ENCODE measurements at regions not wholly inside any gene's neighbourhood (a gene's known extent, or its start where the extent isn't known, plus 50 kb on each side); places are given as distances from the start of the nearest gene placed in this dataset.

- H3F3A ChIP-seq (ENCODE audit: insufficient read depth, low read length), result no peaks in the 10 kb centered on the region
- H3K27me3 ChIP-seq (replicated peaks; ENCODE audit: insufficient read depth, low read length), result no peaks in the 10 kb centered on the region
- no peak overlapping the region for H3K9ac ChIP-seq (ENCODE audit: low read length)
- H3K9me3 ChIP-seq (replicated peaks; ENCODE audit: insufficient read depth, low read length), result no peaks in the 10 kb centered on the region
- no peak overlapping the region for H3K27ac ChIP-seq (ENCODE audit: low read length)
- no peaks in the 10 kb centered on the region for H3K9me2 ChIP-seq (replicated peaks; ENCODE audit: insufficient read depth, low read length)
- H4K20me1 ChIP-seq (ENCODE audit: insufficient read depth, low read length), result no peaks in the 10 kb centered on the region
- TF ChIP-seq CTCF (IDR thresholded peaks at IDR 0.05; ENCODE audit: low read length), result no peak
- TF ChIP-seq EZH2 (optimal IDR thresholded peaks at IDR 0.05; ENCODE audit: low read depth, low read length), result no peak
- TF ChIP-seq EZH2phosphoT487 (IDR thresholded peaks at IDR 0.05; ENCODE audit: low read length), result no peak
- H2AFZ ChIP-seq (ENCODE audit: low read length), result no peak overlapping the region
- H3K4me2 ChIP-seq (ENCODE audit: low read depth, low read length), result no peak overlapping the region
- no peak for DNase-seq
- no peaks in the 10 kb centered on the region for H3K79me2 ChIP-seq (ENCODE audit: low read length)
- H3K4me1 ChIP-seq (ENCODE audit: low read length), result no peaks in the 10 kb centered on the region
- no peak overlapping the region for H3K4me3 ChIP-seq (ENCODE audit: low read length)
- no peaks in the 10 kb centered on the region for H3K36me3 ChIP-seq (replicated peaks; ENCODE audit: insufficient read depth, low read length)
Measured at GRCh38 chr22:26732284-26732683, 74.9 kb downstream of the MIAT start.

- H3K9me3 ChIP-seq (replicated peaks; ENCODE audit: insufficient read depth, low read length), result no peaks in the 10 kb centered on the region
- no peak for DNase-seq
- H3K9ac ChIP-seq (ENCODE audit: low read length), result no peak overlapping the region
- H3K79me2 ChIP-seq (ENCODE audit: low read length), result no peaks in the 10 kb centered on the region
- H3K27ac ChIP-seq (ENCODE audit: low read length), result no peak overlapping the region
- no peak overlapping the region for H3K4me2 ChIP-seq (ENCODE audit: low read depth, low read length)
- no peaks in the 10 kb centered on the region for H3F3A ChIP-seq (ENCODE audit: insufficient read depth, low read length)
- H2AFZ ChIP-seq (ENCODE audit: low read length), result no peak overlapping the region
- no peak overlapping the region for H3K4me3 ChIP-seq (ENCODE audit: low read length)
- H3K4me1 ChIP-seq (ENCODE audit: low read length), result no peaks in the 10 kb centered on the region
- TF ChIP-seq CTCF (IDR thresholded peaks at IDR 0.05; ENCODE audit: low read length) (no peak), EZH2 (optimal IDR thresholded peaks at IDR 0.05; ENCODE audit: low read depth, low read length) (no peak), EZH2phosphoT487 (IDR thresholded peaks at IDR 0.05; ENCODE audit: low read length) (no peak)
- H4K20me1 ChIP-seq (ENCODE audit: insufficient read depth, low read length), result no peaks in the 10 kb centered on the region
- no peaks in the 10 kb centered on the region for H3K36me3 ChIP-seq (replicated peaks; ENCODE audit: insufficient read depth, low read length)
- no peaks in the 10 kb centered on the region for H3K27me3 ChIP-seq (replicated peaks; ENCODE audit: insufficient read depth, low read length)
- no peaks in the 10 kb centered on the region for H3K9me2 ChIP-seq (replicated peaks; ENCODE audit: insufficient read depth, low read length)
Measured at GRCh38 chr22:26734339-26735018, 77.1 kb downstream of the MIAT start.

GRCh38 chr22:26735019-26735409 is 77.6 kb downstream of the MIAT start:
- H3K27ac ChIP-seq (ENCODE audit: low read length), result no peak overlapping the region
- no peaks in the 10 kb centered on the region for H3K9me2 ChIP-seq (replicated peaks; ENCODE audit: insufficient read depth, low read length)
- H4K20me1 ChIP-seq (ENCODE audit: insufficient read depth, low read length), result no peaks in the 10 kb centered on the region
- no peaks in the 10 kb centered on the region for H3K27me3 ChIP-seq (replicated peaks; ENCODE audit: insufficient read depth, low read length)
- no peak overlapping the region for H3K4me2 ChIP-seq (ENCODE audit: low read depth, low read length)
- H3F3A ChIP-seq (ENCODE audit: insufficient read depth, low read length), result no peaks in the 10 kb centered on the region
- no peaks in the 10 kb centered on the region for H3K9me3 ChIP-seq (replicated peaks; ENCODE audit: insufficient read depth, low read length)
- DNase-seq, result no peak
- no peak overlapping the region for H3K9ac ChIP-seq (ENCODE audit: low read length)
- H3K36me3 ChIP-seq (replicated peaks; ENCODE audit: insufficient read depth, low read length), result no peaks in the 10 kb centered on the region
- H2AFZ ChIP-seq (ENCODE audit: low read length), result no peak overlapping the region
- no peak overlapping the region for H3K4me3 ChIP-seq (ENCODE audit: low read length)
- no peaks in the 10 kb centered on the region for H3K4me1 ChIP-seq (ENCODE audit: low read length)
- no peaks in the 10 kb centered on the region for H3K79me2 ChIP-seq (ENCODE audit: low read length)
- TF ChIP-seq EZH2 (optimal IDR thresholded peaks at IDR 0.05; ENCODE audit: low read depth, low read length) (no peak), CTCF (IDR thresholded peaks at IDR 0.05; ENCODE audit: low read length) (no peak), EZH2phosphoT487 (IDR thresholded peaks at IDR 0.05; ENCODE audit: low read length) (no peak)

Data from MM.1S (cell line).